Ovary (tissue), 3 donors: ENCODE measurements at regions not wholly inside any gene's neighbourhood (a gene's known extent, or its start where the extent isn't known, plus 50 kb on each side); places are given as distances from the start of the nearest gene placed in this dataset.

Experiments used
- CTCF ChIP-seq, 3 donors: fragments of 450-650 bp in 2 of 3; fragments of 200-600 bp in 1 of 3; IDR thresholded peaks; one replicate each; pipeline versions ENCODE4 v1.5.1 to v1.8.0; 2016 to 2022; ENCODE audit warnings: antibody characterized with exemption in 3 of 3, mild to moderate bottlenecking in 1 of 3
- EP300 ChIP-seq: sonication (generic); formaldehyde crosslinking; IDR thresholded peaks from one replicate; pipeline ENCODE4 v1.6.1; 2017; ENCODE audit warnings: antibody characterized with exemption
- POLR2A ChIP-seq: fragments of 450-650 bp; IDR thresholded peaks from one replicate; pipeline ENCODE4 v1.6.1; 2017; ENCODE audit warnings: antibody characterized with exemption, mild to moderate bottlenecking, moderate library complexity
- donor health status: DM: no; HTN: no; CAD: no.

- TF ChIP-seq CTCF (IDR thresholded peaks at IDR 0.05) (no peak), EP300 (no peak), POLR2A (no peak)
These were observed 354.0 kb downstream of the HS3ST1 start for GRCh38 chr4:11074581-11075241.
